ENCODE measurements at regions not wholly inside any gene's neighbourhood (a gene's known extent, or its start where the extent isn't known, plus 50 kb on each side); places are given as distances from the start of the nearest gene placed in this dataset.

DNA sequence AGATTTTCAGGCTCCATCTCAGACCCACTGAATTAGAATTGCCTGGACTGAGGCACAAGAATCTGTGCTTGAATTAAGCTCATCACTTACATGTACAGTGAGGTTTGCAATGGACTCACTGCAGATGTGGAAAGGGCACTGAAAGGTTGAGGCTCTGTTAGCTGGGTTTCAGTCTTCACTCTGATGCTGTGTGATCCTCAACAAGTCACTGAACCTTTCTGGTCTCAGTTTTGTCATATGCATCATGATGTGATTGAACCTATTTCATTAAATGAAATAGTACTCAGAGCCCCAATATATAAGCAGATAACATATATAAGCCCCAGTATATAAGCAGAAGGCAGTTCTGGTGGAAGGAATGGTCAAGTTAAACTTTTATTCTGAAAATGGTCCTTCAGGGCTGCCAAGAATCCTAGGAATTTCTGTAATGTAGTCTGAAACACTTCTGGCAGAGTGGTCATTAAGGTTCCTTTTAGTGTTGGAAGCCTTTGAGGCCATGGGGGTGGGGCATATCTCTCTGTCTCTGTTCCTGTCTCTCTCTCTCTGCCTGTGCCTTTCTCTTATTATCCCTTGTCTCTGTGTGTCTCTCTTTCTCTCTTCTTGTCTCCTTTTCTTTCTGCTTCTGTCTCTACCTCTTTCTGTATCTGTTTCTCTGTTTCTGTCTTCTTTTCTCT is 110.4 kb downstream of the ADCYAP1 start:
- Histone ChIP-seq H3K4me1 (peaks cover 5 to 43% of the 10 kb centered on the region in 2 donors), H3K27ac (peak overlapping the region; percentile 56 to 64), H3K36me3 (no peaks in the 10 kb centered on the region), H3K4me3 (no peak overlapping the region), H3K9me3 (no peaks in the 10 kb centered on the region), H3K27me3 (no peaks in the 10 kb centered on the region)
- DNase-seq (ENCODE audit: low spot score in 2 of 2), result no peak
- intact Hi-C loops (cut with DNase I), result no loop called here
- TF ChIP-seq, protein P1, sequence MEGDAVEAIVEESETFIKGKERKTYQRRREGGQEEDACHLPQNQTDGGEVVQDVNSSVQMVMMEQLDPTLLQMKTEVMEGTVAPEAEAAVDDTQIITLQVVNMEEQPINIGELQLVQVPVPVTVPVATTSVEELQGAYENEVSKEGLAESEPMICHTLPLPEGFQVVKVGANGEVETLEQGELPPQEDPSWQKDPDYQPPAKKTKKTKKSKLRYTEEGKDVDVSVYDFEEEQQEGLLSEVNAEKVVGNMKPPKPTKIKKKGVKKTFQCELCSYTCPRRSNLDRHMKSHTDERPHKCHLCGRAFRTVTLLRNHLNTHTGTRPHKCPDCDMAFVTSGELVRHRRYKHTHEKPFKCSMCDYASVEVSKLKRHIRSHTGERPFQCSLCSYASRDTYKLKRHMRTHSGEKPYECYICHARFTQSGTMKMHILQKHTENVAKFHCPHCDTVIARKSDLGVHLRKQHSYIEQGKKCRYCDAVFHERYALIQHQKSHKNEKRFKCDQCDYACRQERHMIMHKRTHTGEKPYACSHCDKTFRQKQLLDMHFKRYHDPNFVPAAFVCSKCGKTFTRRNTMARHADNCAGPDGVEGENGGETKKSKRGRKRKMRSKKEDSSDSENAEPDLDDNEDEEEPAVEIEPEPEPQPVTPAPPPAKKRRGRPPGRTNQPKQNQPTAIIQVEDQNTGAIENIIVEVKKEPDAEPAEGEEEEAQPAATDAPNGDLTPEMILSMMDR (IDR thresholded peaks at IDR 0.05), result no peak

DNA sequence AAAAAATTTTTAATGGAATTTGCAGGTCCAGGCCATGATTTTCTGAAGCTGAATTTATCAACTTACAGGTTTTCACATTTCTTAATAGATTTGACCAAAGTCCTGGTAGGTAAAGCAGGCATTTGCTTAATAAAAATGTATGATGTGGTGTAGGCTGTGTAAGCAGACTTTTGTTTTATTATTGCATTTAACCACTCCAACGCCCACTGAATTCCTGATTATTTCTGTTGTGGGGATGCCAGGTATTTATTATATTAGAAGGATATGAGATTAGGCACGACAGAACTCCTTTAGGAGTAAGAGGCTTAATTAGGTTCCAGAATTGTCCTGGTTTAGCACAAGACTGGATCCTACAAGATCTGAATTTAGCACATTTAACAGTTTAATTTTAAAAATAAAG is 111.1 kb downstream of the ADCYAP1 start:
- Histone ChIP-seq H3K9me3 (no peaks in the 10 kb centered on the region), H3K4me1 (peaks cover 5 to 43% of the 10 kb centered on the region in 2 donors), H3K27me3 (no peaks in the 10 kb centered on the region), H3K27ac (peak overlapping the region in 1 of 2 donors; percentile 64), H3K4me3 (peak overlapping the region in 1 of 2 donors; percentile 8), H3K36me3 (no peaks in the 10 kb centered on the region)
- intact Hi-C loops (cut with DNase I), result no loop called here
- TF ChIP-seq, protein P1 (IDR thresholded peaks at IDR 0.05), result no peak
- no peak for DNase-seq (ENCODE audit: low spot score in 2 of 2)

DNA sequence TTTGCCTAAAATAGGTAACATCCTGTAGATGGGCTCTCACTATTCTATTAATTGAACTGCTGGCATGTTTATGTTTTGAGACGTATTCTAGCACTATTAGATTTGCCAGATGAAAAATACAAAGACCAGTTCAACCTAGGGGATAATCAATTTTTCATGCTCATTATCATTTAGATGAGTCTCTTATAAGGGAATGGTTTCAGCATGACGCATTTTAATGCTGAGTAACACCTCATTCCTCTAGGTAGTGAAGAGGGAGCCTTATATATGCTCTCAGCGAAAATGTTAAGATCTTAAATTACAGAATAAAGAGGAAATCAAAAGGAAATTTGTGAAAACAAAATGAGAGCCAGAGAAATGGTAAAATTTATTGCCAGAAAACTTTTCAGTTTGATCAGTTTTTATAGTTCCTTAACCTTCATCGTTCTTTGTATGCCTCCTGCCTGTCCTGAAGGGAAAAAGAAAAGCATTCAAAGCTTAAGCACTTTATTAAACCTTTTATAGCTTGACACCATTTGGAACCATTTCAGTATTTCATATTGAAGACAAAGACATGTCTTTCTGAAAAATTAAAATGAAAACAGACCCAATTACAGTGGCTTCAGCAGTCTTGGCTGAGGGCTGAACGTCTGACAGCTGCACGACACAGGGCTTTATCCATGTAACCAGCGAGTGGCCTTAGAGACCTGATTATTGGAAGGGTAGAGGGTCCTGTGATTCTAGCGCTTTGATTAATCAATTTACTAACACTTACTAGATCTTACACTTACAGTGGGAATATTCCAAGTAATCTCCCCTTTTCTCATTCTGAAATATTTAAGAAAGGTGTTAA is 112.8 kb downstream of the ADCYAP1 start:
- H3K4me3 ChIP-seq, result no peak overlapping the region
- intact Hi-C loops (cut with DNase I), result no loop called here
- peaks cover 5 to 43% of the 10 kb centered on the region in 2 donors for H3K4me1 ChIP-seq
- H3K27me3 ChIP-seq, result no peaks in the 10 kb centered on the region
- H3K36me3 ChIP-seq, result no peaks in the 10 kb centered on the region
- no peak for DNase-seq (ENCODE audit: low spot score in 2 of 2)
- no peaks in the 10 kb centered on the region for H3K9me3 ChIP-seq
- no peak overlapping the region for H3K27ac ChIP-seq
- TF ChIP-seq, protein P1 (IDR thresholded peaks at IDR 0.05), result no peak

DNA sequence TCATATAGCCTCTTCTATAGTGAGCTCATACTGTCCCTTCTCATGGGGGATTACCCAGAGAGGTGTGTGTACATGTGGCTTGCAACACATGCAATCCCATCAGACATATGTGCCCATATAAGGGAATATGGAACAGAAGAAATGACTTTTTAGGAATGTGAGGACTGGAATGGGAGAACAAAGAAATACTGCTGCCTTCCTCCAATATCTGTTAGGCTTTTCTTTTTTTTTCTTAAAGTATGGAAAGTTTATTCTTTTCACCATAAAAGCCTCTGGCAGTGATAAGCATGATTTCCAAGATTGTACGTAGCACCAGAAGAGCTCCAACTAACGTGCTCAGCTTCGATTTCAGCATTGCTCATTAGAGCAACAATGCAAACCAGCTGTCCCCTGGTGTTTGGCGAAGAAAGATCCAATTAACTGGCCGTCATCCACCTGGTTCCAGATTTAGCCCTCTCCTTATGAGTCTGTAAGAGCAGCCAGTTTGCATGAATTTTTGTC is 113.6 kb downstream of the ADCYAP1 start:
- Histone ChIP-seq H3K36me3 (no peaks in the 10 kb centered on the region), H3K9me3 (no peaks in the 10 kb centered on the region), H3K27me3 (no peaks in the 10 kb centered on the region), H3K4me3 (no peak overlapping the region), H3K27ac (no peak overlapping the region), H3K4me1 (peaks cover 5 to 43% of the 10 kb centered on the region in 2 donors)
- no peak for DNase-seq (ENCODE audit: low spot score in 2 of 2)
- TF ChIP-seq, protein P1 (IDR thresholded peaks at IDR 0.05), result no peak
- intact Hi-C loops (cut with DNase I), result no loop called here

DNA sequence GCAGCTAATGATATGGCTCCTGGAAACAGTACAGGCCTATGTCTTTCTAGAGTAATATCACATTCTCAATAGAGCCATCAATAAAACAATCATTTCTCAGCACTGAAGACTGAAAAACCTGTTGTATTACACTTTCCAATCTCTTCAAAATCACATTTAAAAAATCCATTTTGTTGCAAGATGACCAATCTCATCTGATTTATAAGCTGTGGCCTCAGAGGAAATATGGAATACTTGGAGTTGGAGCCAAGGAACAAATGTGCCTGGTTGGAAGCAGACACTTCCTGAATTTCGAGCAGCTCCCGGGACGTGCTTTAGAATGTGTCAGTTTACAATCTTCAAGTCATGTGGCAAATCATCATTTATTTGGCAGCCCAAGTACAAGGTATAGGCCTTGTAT is 114.5 kb downstream of the ADCYAP1 start:
- no peak overlapping the region for H3K4me3 ChIP-seq
- H3K9me3 ChIP-seq, result no peaks in the 10 kb centered on the region
- H3K27ac ChIP-seq, result peak overlapping the region in 1 of 2 donors; percentile 39
- TF ChIP-seq, protein P1 (IDR thresholded peaks at IDR 0.05), result no peak
- H3K27me3 ChIP-seq, result no peaks in the 10 kb centered on the region
- peaks cover 5 to 39% of the 10 kb centered on the region in 2 donors for H3K4me1 ChIP-seq
- H3K36me3 ChIP-seq, result no peaks in the 10 kb centered on the region
- DNase-seq (ENCODE audit: low spot score in 2 of 2), result no peak
- intact Hi-C loops (cut with DNase I), result no loop called here

All from ascending aorta (tissue), 2 donors.